ENCODE measurements at regions not wholly inside any gene's neighbourhood (a gene's known extent, or its start where the extent isn't known, plus 50 kb on each side); places are given as distances from the start of the nearest gene placed in this dataset.

DNA sequence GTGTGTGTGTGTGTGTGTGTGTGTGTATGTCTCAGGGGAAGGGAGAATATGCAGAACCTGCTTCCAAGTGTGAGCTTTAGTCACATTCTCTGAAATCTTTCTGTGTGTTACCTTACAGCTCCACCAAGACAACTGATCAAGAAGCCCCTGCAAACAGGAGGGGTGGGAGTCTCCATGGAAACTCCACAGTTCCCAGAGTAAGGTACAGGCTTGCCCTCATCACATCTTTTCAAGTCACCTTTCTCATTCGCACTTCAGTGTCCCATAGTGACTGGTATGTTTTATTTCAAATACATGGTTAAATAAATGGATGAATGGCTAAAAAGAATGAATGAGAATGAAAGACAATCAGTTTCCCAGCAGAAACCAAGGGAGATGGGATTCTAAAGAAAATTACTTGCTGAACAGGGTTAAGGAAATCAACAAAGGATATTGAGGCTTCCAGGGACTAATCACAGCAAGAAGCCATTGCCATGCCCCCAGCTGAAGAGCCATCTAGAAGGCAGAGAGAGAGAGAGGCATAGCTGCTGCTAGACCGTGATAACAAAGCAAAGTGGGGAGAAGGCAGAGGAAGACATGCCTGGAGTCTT, 987.2 kb upstream of the CELF4 start:
- DNase-seq (ENCODE audit: low read depth in 2 of 2): no peak
- no peak for TF ChIP-seq CTCF (IDR thresholded peaks at IDR 0.05; ENCODE audit: low read depth, low read length)
- no peak overlapping the region for H3K4me3 ChIP-seq (replicated peaks in 1 of 2; ENCODE audit: low read depth in 2 of 2, low read length in 2 of 2)

DNA sequence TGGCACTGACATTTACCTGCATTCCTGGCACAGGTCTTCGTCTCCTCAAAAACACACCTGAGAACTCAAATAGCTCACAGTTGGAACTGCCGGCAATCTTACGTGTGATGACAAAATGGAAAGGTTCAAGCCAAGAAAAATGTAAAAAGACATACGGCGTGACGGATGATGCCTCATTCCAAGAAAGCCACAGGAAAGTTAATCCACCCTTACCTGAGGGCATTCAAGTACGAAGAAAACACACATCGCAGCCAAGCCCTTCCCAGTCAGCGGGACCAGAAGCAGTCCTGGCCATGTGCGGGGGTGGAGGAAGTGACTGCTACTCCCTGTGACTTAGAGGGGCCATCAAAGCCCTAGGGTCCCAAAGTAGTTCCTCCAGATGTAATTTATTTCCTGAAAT, 986.3 kb upstream of the CELF4 start:
- no peak for DNase-seq (ENCODE audit: low read depth in 2 of 2)
- H3K4me3 ChIP-seq (replicated peaks in 1 of 2; ENCODE audit: low read depth in 2 of 2, low read length in 2 of 2): no peak overlapping the region
- TF ChIP-seq CTCF (IDR thresholded peaks at IDR 0.05; ENCODE audit: low read depth, low read length): no peak

GRCh38 chr18:38545071-38545470, 979.5 kb upstream of the CELF4 start:
- no peak overlapping the region for H3K4me3 ChIP-seq (replicated peaks in 1 of 2; ENCODE audit: low read depth in 2 of 2, low read length in 2 of 2)
- DNase-seq (ENCODE audit: low read depth in 2 of 2): peak in 1 of 2 donors; percentile 1
- no peak for TF ChIP-seq CTCF (IDR thresholded peaks at IDR 0.05; ENCODE audit: low read depth, low read length)

GRCh38 chr18:38539856-38540255, 974.3 kb upstream of the CELF4 start:
- no peak for DNase-seq (ENCODE audit: low read depth in 2 of 2)
- no peak overlapping the region for H3K4me3 ChIP-seq (replicated peaks in 1 of 2; ENCODE audit: low read depth in 2 of 2, low read length in 2 of 2)
- no peak for TF ChIP-seq CTCF (IDR thresholded peaks at IDR 0.05; ENCODE audit: low read depth, low read length)

DNA sequence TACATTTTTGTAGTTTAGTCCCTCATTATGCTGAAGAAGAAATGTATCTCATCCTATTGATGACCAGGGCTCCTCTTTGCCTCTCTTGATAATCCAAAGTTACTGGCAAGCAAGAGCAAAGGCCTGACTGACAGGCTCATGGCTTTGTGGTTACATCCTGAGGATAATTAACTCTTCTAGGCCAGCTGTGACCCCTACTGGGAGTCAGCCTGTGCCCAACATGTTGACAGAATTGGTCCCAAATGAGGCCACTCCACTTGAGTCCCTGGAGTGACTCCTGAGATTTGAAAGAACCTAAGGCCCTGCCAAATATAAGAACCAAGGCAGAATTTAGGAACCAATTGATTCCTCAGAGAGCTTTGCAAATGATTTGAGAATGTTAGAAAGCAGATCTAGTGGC, 973.8 kb upstream of the CELF4 start:
- no peak for TF ChIP-seq CTCF (IDR thresholded peaks at IDR 0.05; ENCODE audit: low read depth, low read length)
- no peak overlapping the region for H3K4me3 ChIP-seq (replicated peaks in 1 of 2; ENCODE audit: low read depth in 2 of 2, low read length in 2 of 2)
- DNase-seq (ENCODE audit: low read depth in 2 of 2): no peak

DNA sequence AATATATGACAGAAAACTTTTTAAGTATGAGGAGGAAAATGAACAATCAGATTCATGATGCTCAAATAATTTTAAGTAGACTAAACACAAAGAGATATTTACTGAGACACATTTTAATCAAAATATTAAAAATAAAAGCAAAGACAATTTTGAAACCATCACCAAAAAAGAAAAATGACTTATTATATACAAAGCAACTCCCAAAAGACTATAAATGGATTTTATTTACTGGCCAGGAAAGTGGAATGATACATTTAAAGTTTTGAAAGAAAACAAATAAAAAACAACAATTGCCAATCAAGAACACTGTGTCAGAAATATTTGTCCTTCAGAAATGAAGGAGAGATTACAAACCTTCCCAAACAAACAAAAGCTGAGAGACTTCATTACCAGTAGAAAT, 968.5 kb upstream of the CELF4 start:
- TF ChIP-seq CTCF (IDR thresholded peaks at IDR 0.05; ENCODE audit: low read depth, low read length): no peak
- no peak overlapping the region for H3K4me3 ChIP-seq (replicated peaks in 1 of 2; ENCODE audit: low read depth in 2 of 2, low read length in 2 of 2)
- no peak for DNase-seq (ENCODE audit: low read depth in 2 of 2)

DNA sequence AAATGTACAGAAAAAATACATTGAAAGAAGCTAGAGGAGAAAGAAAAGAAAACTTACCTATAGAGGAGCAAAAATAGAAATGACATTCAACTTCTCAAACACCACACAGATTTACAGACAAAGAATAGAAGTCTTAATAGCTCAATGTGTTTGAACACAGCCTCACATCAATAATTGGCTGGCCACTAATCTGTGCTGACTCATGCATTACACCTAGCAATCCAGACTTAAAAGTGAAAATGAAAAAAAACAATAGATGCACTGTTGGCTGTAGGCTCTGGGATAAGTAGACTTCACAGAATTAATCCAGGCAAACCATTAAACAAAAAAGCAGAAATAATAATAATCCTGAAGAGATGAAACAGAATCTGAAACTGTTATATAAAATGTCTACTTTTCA, 961.3 kb upstream of the CELF4 start:
- H3K4me3 ChIP-seq (replicated peaks in 1 of 2; ENCODE audit: low read depth in 2 of 2, low read length in 2 of 2): no peak overlapping the region
- no peak for DNase-seq (ENCODE audit: low read depth in 2 of 2)
- TF ChIP-seq CTCF (IDR thresholded peaks at IDR 0.05; ENCODE audit: low read depth, low read length): no peak
